Memory B cell (primary cell): ENCODE measurements at regions not wholly inside any gene's neighbourhood (a gene's known extent, or its start where the extent isn't known, plus 50 kb on each side); places are given as distances from the start of the nearest gene placed in this dataset.

Experiments used
- ATAC-seq: fragments of 150-1000 bp; cut with Tn5 transposase; 2 replicates; pipeline ENCODE4 v1.10.0; 2021; ENCODE audit warnings: low read depth, mild to moderate bottlenecking, moderate library complexity
- DNase-seq, 2 donors: peaks; one replicate each; pipeline ENCODE4 v3.0.0; 2022; ENCODE audit warnings: low spot score in 2 of 2
- H3K27ac Mint-ChIP-seq: one replicate; pipeline ENCODE4 v1.8.0; 2022; ENCODE audit warnings: mild to moderate bottlenecking, moderate library complexity, mixed read lengths
- H3K27me3 Mint-ChIP-seq: one replicate; pipeline ENCODE4 v1.8.0; 2022; ENCODE audit warnings: mixed read lengths
- H3K36me3 Mint-ChIP-seq: one replicate; pipeline ENCODE4 v1.8.0; 2022; ENCODE audit warnings: mild to moderate bottlenecking, mixed read lengths
- H3K4me1 Mint-ChIP-seq: one replicate; pipeline ENCODE4 v1.8.0; 2022; ENCODE audit warnings: mixed read lengths
- H3K4me3 Mint-ChIP-seq: one replicate; pipeline ENCODE4 v1.8.0; 2022; ENCODE audit warnings: mild to moderate bottlenecking, moderate library complexity, mixed read lengths
- H3K9me3 Mint-ChIP-seq: one replicate; pipeline ENCODE4 v1.8.0; 2022; ENCODE audit warnings: mixed read lengths

GRCh38 chr1:56188855-56189254, 390.5 kb downstream of the PLPP3 start:
- no peak overlapping the region for H3K4me3 Mint-ChIP-seq
- no peak overlapping the region for H3K27ac Mint-ChIP-seq
- H3K36me3 Mint-ChIP-seq, result no peaks in the 10 kb centered on the region
- no peaks in the 10 kb centered on the region for H3K9me3 Mint-ChIP-seq
- no peaks in the 10 kb centered on the region for H3K4me1 Mint-ChIP-seq
- ATAC-seq, result no peak
- DNase-seq, result no peak
- H3K27me3 Mint-ChIP-seq, result peaks cover 4% of the 10 kb centered on the region

- H3K27me3 Mint-ChIP-seq, result peaks cover 3% of the 10 kb centered on the region
- ATAC-seq, result no peak
- H3K9me3 Mint-ChIP-seq, result no peaks in the 10 kb centered on the region
- DNase-seq, result no peak
- H3K4me3 Mint-ChIP-seq, result no peak overlapping the region
- H3K36me3 Mint-ChIP-seq, result no peaks in the 10 kb centered on the region
- no peak overlapping the region for H3K27ac Mint-ChIP-seq
- no peaks in the 10 kb centered on the region for H3K4me1 Mint-ChIP-seq
Observed at GRCh38 chr1:56188221-56188620, 391.1 kb downstream of the PLPP3 start.

DNA sequence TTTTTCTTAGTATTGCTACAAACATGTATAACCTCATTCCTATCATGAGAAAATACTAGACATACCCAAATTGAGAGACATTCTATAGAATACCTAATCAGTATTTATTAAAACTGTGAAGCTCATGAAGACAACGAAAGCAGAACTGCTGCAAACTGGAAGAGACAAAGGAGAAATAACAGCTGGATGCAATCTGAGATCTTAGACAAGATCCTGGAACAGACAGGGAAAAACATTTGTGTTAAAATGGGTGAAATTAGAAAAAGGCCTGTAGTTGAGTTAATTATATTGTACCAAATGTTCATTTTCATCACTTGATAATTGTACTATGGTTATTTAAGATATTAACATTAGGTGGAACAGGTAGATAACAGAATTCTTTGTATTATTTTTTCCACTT, 392.0 kb downstream of the PLPP3 start:
- Mint-ChIP-seq H3K27ac (no peak overlapping the region), H3K4me1 (no peaks in the 10 kb centered on the region), H3K4me3 (no peak overlapping the region), H3K36me3 (no peaks in the 10 kb centered on the region), H3K27me3 (peaks cover 3% of the 10 kb centered on the region), H3K9me3 (no peaks in the 10 kb centered on the region)
- DNase-seq (no peak), ATAC-seq (no peak)

DNA sequence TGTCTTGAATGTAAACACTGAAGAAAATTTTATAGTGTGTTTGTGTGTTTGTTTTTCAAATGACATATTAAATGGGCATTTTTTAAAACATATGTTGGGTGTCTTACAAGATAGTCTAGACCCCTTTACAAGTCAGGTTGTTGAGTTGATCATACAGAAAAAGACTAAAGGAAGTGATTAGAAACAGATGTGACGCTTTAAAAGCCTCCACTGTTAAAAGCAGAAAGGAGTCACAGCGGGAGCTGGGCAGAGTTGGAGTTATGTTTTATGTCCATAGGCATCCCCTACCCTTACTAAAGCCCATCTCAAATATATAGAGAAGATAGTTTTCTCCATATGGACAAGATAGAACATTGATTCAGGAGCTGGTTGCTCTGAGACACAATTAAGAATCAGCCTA, 393.9 kb downstream of the PLPP3 start:
- H3K27me3 Mint-ChIP-seq, result no peaks in the 10 kb centered on the region
- no peak overlapping the region for H3K4me3 Mint-ChIP-seq
- DNase-seq (no peak), ATAC-seq (no peak)
- no peaks in the 10 kb centered on the region for H3K36me3 Mint-ChIP-seq
- H3K4me1 Mint-ChIP-seq, result no peaks in the 10 kb centered on the region
- H3K27ac Mint-ChIP-seq, result no peak overlapping the region
- no peaks in the 10 kb centered on the region for H3K9me3 Mint-ChIP-seq

DNA sequence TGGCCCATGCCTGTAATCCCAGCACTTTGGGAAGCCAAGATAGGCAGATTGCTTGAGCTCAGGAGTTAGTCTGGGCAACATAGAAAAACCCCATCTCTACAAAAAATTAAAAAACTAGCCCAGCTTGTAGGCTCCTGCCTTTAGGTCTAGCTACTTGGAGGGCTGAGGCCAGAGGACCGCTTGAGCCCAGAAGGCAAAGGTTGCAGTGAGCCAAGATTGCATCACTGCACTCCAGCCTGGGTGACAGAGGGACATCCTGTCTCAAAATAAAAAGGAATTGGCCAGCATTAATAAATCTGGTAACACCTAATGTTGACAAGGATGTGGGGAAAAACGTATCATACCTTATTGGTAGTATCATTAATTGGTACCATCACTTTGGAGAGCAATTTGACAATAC, 396.2 kb downstream of the PLPP3 start:
- Mint-ChIP-seq H3K4me3 (no peak overlapping the region), H3K4me1 (no peaks in the 10 kb centered on the region), H3K9me3 (no peaks in the 10 kb centered on the region), H3K27me3 (no peaks in the 10 kb centered on the region), H3K27ac (no peak overlapping the region), H3K36me3 (no peaks in the 10 kb centered on the region)
- ATAC-seq (no peak), DNase-seq (no peak)

DNA sequence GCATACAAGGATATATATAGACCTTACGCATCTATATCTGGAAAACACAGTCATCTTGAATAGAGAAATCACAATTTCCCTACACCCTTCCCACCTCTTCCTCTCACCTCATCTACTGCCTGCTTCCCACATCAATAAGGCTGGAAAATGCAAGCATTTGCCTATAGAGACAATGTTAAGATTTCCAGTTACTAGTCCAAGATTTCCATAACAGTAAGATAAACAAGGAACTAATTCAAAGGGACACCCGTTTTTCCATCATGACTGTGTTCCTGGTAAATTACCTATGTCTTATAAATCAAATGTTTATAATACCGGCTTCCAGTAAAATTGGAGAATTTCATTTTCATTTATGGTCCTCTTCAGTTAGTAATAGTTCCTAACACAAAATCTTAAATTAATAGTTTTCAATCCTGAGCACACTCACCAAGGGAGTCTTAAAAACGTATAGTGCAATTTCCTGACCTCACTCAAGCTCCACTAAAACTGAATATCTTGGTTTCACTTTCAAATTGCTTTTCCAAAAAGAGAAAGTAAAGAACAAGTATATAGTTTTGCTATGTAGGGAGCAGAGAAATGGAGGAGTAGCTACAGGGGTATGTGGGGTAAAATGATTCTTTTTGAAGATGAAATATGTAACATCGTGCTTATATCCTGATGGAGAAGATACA, 398.7 kb downstream of the PLPP3 start:
- no peaks in the 10 kb centered on the region for H3K9me3 Mint-ChIP-seq
- H3K4me3 Mint-ChIP-seq, result no peak overlapping the region
- H3K27ac Mint-ChIP-seq, result no peak overlapping the region
- H3K4me1 Mint-ChIP-seq, result no peaks in the 10 kb centered on the region
- H3K36me3 Mint-ChIP-seq, result no peaks in the 10 kb centered on the region
- H3K27me3 Mint-ChIP-seq, result no peaks in the 10 kb centered on the region
- ATAC-seq, result no peak
- DNase-seq, result no peak

DNA sequence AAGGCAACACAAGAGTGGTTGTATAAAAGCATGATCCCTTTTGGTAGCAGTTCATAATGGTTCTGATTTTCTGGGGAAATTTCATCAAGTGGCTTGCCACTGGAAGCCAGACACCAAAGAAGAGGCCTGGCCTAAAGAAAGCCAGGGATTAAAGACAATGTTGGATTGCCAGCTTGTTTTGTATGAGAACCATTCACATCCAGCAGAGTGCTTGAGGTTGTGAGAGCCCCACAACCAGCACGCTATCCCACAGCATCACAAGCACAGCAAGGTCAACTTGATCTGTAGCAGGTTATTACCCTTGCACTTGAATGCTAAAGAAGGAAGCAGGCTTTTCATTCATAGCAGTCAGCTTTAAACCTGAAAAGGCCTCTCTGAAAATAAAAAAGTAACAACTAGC, 399.8 kb downstream of the PLPP3 start:
- H3K4me1 Mint-ChIP-seq, result no peaks in the 10 kb centered on the region
- no peaks in the 10 kb centered on the region for H3K27me3 Mint-ChIP-seq
- no peaks in the 10 kb centered on the region for H3K36me3 Mint-ChIP-seq
- no peaks in the 10 kb centered on the region for H3K9me3 Mint-ChIP-seq
- DNase-seq, result no peak
- no peak for ATAC-seq
- no peak overlapping the region for H3K4me3 Mint-ChIP-seq
- H3K27ac Mint-ChIP-seq, result no peak overlapping the region

DNA sequence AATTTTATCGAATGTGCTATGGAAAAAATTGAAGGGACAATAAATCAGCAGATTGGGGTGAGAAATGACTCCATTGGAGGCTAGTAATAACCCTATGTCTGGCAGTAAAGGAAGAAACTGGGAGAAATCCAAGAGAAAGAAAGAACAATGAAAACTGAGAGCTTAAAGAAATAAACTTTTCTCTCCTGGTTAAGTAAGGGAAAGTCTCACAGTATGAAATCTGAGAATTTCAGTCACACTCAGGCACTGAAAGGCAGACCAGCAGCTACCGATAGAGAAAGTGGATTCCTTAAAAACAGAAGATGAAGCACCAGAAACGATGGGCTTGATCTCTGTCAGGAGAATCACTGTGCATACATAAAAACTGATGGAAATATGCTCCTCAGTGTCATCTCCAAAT, 404.2 kb downstream of the PLPP3 start:
- Mint-ChIP-seq H3K36me3 (no peaks in the 10 kb centered on the region), H3K4me3 (no peak overlapping the region), H3K27ac (no peak overlapping the region), H3K9me3 (no peaks in the 10 kb centered on the region), H3K27me3 (peaks cover 2% of the 10 kb centered on the region), H3K4me1 (no peaks in the 10 kb centered on the region)
- no peak for ATAC-seq
- no peak for DNase-seq

- DNase-seq, result no peak
- ATAC-seq, result no peak
- peaks cover 2% of the 10 kb centered on the region for H3K27me3 Mint-ChIP-seq
- no peak overlapping the region for H3K27ac Mint-ChIP-seq
- no peaks in the 10 kb centered on the region for H3K36me3 Mint-ChIP-seq
- no peak overlapping the region for H3K4me3 Mint-ChIP-seq
- H3K9me3 Mint-ChIP-seq, result no peaks in the 10 kb centered on the region
- no peaks in the 10 kb centered on the region for H3K4me1 Mint-ChIP-seq
Observed at GRCh38 chr1:56174176-56174885, 405.0 kb downstream of the PLPP3 start.

- DNase-seq (no peak), ATAC-seq (no peak)
- H3K27me3 Mint-ChIP-seq, result peaks cover 2% of the 10 kb centered on the region
- no peaks in the 10 kb centered on the region for H3K36me3 Mint-ChIP-seq
- H3K27ac Mint-ChIP-seq, result no peak overlapping the region
- H3K9me3 Mint-ChIP-seq, result no peaks in the 10 kb centered on the region
- no peak overlapping the region for H3K4me3 Mint-ChIP-seq
- no peaks in the 10 kb centered on the region for H3K4me1 Mint-ChIP-seq
Observed at GRCh38 chr1:56173736-56174135, 405.6 kb downstream of the PLPP3 start.

DNA sequence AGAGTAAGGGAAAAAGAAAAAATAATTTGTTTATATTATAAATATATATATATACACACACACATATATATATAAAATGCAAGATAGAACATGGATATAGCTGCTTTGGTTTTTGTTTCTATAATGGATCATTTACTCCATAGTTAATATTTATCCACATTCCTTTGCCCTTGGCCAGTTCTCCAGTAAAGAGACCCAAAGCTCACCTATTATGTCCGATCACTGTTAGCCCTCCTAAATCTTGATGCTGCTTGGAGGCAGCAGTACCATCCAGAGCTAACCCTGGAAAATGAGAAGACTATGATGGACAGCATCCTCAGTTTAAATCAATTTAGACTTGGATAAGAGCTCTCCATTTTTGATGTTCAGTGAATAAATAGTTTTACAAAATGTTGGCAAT, 407.7 kb downstream of the PLPP3 start:
- Mint-ChIP-seq H3K27me3 (peaks cover 8% of the 10 kb centered on the region), H3K4me3 (no peak overlapping the region), H3K4me1 (no peaks in the 10 kb centered on the region), H3K36me3 (no peaks in the 10 kb centered on the region), H3K27ac (no peak overlapping the region), H3K9me3 (no peaks in the 10 kb centered on the region)
- ATAC-seq, result no peak
- DNase-seq, result no peak

GRCh38 chr1:56170784-56171320, 408.5 kb downstream of the PLPP3 start:
- H3K4me1 Mint-ChIP-seq, result no peaks in the 10 kb centered on the region
- ATAC-seq, result no peak
- no peak for DNase-seq
- peaks cover 12% of the 10 kb centered on the region for H3K27me3 Mint-ChIP-seq
- H3K36me3 Mint-ChIP-seq, result no peaks in the 10 kb centered on the region
- no peaks in the 10 kb centered on the region for H3K9me3 Mint-ChIP-seq
- H3K27ac Mint-ChIP-seq, result no peak overlapping the region
- H3K4me3 Mint-ChIP-seq, result no peak overlapping the region

GRCh38 chr1:56169856-56170255, 409.5 kb downstream of the PLPP3 start:
- DNase-seq (no peak), ATAC-seq (no peak)
- H3K36me3 Mint-ChIP-seq, result no peaks in the 10 kb centered on the region
- H3K27ac Mint-ChIP-seq, result no peak overlapping the region
- H3K9me3 Mint-ChIP-seq, result peaks cover 1% of the 10 kb centered on the region
- H3K27me3 Mint-ChIP-seq, result peaks cover 12% of the 10 kb centered on the region
- no peaks in the 10 kb centered on the region for H3K4me1 Mint-ChIP-seq
- H3K4me3 Mint-ChIP-seq, result no peak overlapping the region

- DNase-seq (no peak), ATAC-seq (no peak)
- peaks cover 11% of the 10 kb centered on the region for H3K27me3 Mint-ChIP-seq
- no peak overlapping the region for H3K4me3 Mint-ChIP-seq
- peaks cover 1% of the 10 kb centered on the region for H3K9me3 Mint-ChIP-seq
- H3K36me3 Mint-ChIP-seq, result no peaks in the 10 kb centered on the region
- no peaks in the 10 kb centered on the region for H3K4me1 Mint-ChIP-seq
- H3K27ac Mint-ChIP-seq, result no peak overlapping the region
Observed at GRCh38 chr1:56168176-56168575, 411.2 kb downstream of the PLPP3 start.

- ATAC-seq, result no peak
- H3K27ac Mint-ChIP-seq, result no peak overlapping the region
- H3K27me3 Mint-ChIP-seq, result peaks cover 11% of the 10 kb centered on the region
- H3K36me3 Mint-ChIP-seq, result no peaks in the 10 kb centered on the region
- no peak overlapping the region for H3K4me3 Mint-ChIP-seq
- H3K9me3 Mint-ChIP-seq, result peaks cover 1% of the 10 kb centered on the region
- no peaks in the 10 kb centered on the region for H3K4me1 Mint-ChIP-seq
- no peak for DNase-seq
Observed at GRCh38 chr1:56167596-56167995, 411.8 kb downstream of the PLPP3 start.
